ENCODE measurements at regions not wholly inside any gene's neighbourhood (a gene's known extent, or its start where the extent isn't known, plus 50 kb on each side); places are given as distances from the start of the nearest gene placed in this dataset.
"Not testable (repeated sequence)": the region's sequence is repeated elsewhere in the genome, so short reads cannot be mapped to it uniquely, and the experiment has no call there.

DNA sequence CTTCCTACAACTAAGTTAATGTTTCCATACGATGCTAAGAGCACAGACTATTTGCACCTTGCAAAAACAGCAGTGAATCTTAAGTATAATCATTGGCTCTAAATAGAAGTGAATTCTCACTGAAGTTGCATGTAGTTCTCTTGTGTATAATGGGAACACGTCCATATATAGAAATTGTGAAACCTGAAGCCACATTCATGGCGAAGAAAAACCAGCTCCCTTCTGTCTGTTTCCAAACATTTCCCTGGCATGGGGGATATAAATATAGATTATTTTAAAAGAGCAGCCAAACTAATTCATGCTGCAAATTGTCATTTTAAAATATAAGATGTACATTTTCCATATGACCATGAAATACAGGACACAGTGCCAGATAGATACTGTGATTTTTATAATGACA lies 71.1 kb downstream of the TRAM1L1 start:
- no peak for DNase-seq

DNA sequence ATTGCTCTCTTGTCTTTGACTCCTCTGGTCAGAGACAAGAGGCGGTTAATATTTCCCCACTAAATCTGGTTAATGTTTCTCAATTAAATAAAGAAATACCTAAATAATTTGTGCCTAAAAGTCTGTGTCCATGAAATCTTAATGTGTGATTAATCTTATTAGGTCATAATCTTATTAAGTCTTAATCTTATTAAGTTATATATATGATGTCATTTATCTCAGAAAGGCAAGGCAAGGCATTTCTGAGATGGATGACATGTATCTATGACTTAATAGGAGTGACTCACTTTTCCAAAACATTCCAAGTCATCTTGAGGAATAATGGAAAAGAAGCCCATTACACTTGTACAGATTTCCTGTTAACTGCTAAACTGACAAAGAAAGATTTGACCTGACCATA lies 74.7 kb downstream of the TRAM1L1 start:
- no peak for DNase-seq

- no peak for DNase-seq
Measured at GRCh38 chr4:117001077-117001476, 84.3 kb downstream of the TRAM1L1 start.

GRCh38 chr4:116982656-116983055 lies 102.7 kb downstream of the TRAM1L1 start:
- no peak for DNase-seq

DNA sequence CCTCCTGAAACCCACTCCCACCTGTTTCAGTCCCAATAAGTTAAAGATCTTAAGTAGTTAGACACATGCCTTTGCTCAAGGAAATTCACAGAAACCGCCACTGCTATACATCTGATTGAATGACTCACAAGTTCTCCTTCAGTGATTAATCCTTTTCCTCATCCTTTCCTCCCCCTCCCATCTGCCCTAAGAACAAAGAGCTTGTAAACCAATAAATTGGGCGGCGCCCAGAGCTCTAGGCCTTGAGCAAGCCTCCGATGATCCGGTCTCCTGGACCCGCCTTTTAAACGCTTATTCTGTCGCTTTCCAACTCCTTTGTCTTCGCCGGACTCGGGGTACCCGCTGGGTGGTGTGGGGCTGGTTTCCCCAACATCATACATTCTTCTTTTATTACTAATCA lies 104.9 kb downstream of the TRAM1L1 start:
- DNase-seq: not testable (repeated sequence)

DNA sequence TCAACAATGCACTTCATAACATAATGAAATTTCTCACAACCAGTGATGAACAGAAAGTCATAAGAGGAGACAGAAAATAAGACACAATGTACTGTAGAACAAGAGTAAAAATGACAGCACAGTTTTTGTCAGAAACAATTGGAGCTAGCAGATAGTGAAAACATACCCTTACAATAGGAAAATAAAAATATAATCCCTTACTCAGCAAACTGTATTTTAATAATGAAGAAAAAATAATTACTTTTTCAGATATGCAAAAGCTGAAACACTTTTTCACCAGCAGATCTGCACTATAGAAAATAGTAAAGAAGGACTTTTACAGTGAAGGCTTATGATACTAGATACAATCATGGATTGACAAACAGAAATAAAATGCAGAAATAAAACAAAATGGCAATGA lies 126.3 kb downstream of the TRAM1L1 start:
- DNase-seq: no peak

GRCh38 chr4:116953947-116954346 lies 131.4 kb downstream of the TRAM1L1 start:
- no peak for DNase-seq

GRCh38 chr4:116952530-116953136 lies 132.7 kb downstream of the TRAM1L1 start:
- no peak for DNase-seq

GRCh38 chr4:116949856-116950255 lies 135.5 kb downstream of the TRAM1L1 start:
- DNase-seq: no peak

DNA sequence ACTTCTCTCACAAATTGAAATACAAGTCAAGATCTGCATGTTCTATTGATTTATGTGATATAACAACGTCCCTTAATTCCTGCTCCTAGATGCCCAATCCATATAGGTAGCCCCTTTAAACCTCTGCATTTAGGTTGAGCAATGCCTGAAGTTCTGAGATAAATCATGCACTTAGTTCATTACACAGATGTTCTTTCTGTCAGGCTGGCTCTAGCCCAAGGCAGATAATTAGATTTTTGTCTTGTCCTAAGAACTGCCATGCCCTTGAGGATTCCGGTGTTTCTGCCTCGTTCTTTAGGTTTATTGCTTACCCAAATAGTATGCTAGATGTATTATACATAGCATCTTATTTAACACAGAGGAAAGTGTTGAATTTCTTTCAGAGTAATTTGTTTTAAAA lies 143.1 kb downstream of the TRAM1L1 start:
- no peak for DNase-seq

DNA sequence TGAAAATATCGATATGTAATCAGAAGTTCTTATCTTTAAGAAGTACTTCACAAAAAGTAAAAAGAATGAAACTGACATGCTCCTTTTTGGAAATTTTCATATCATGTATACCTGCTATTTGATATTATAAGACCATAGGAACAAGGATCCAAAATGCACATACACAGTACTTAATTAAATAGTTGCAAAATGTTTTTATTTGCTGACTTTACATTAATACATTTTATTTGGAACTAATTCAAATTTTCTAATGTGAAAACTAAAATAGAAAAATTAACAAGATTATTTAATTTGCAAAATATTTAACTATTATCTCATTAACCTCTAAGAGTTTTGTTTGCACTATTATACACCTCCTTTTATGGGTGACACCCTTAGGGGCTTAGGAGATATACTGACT lies 155.0 kb downstream of the TRAM1L1 start:
- DNase-seq: no peak

- no peak for DNase-seq
Measured at GRCh38 chr4:116926631-116927295, 158.6 kb downstream of the TRAM1L1 start.

- no peak for DNase-seq
Measured at GRCh38 chr4:116925900-116926457, 159.4 kb downstream of the TRAM1L1 start.

GRCh38 chr4:116923389-116923788 lies 162.0 kb downstream of the TRAM1L1 start:
- DNase-seq: no peak

GRCh38 chr4:116913451-116913850 lies 171.9 kb downstream of the TRAM1L1 start:
- no peak for DNase-seq

- DNase-seq: no peak
Measured at GRCh38 chr4:116906758-116907157, 178.6 kb downstream of the TRAM1L1 start.

- no peak for DNase-seq
Measured at GRCh38 chr4:116899561-116899960, 185.8 kb downstream of the TRAM1L1 start.

DNA sequence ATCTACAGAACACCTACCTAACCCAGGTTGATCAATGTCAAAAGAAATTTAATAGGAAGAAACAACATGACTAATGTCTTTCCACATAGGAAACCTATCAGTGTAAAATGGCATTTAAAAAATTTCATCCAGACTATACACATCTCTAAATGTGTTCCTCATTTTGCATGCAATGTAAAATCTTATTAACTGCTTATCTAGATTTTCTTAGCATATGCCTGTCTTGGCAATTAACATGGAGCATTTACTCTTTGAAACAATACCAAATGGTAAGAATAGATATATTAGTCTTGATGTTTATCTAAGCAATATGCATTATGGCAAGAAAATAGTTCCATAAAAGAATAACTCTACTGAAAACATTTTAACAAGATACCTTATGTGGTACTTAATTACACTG lies 199.8 kb downstream of the TRAM1L1 start:
- DNase-seq: no peak

GRCh38 chr4:116882503-116882902 lies 202.9 kb downstream of the TRAM1L1 start:
- no peak for DNase-seq

- DNase-seq: no peak
Measured at GRCh38 chr4:116881077-116881476, 204.3 kb downstream of the TRAM1L1 start.

- no peak for DNase-seq
Measured at GRCh38 chr4:116880625-116881024, 204.8 kb downstream of the TRAM1L1 start.

- no peak for DNase-seq
Measured at GRCh38 chr4:116878280-116878679, 207.1 kb downstream of the TRAM1L1 start.

DNA sequence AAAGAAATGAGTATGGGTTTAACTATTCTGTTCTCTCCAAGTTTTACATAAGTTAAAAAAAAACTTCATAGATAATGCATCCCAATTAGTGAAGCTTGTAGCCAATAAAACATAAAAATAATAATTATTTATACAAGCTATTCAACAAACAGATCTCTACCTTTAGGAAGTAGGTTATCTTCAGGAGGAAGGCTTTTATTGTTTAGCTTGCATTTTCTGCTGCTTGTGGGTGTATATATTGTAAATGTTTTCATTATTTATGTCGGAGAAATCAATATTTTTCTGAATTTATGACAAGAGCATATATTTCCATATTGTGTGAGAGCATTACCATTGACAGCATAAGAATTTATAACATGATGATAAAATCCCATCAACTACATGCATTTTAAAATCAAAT lies 208.3 kb downstream of the TRAM1L1 start:
- DNase-seq: no peak

- no peak for DNase-seq
Measured at GRCh38 chr4:116872941-116873340, 212.4 kb downstream of the TRAM1L1 start.

GRCh38 chr4:116872308-116872707 lies 213.1 kb downstream of the TRAM1L1 start:
- no peak for DNase-seq
